A673 (cell line): ENCODE measurements at regions not wholly inside any gene's neighbourhood (a gene's known extent, or its start where the extent isn't known, plus 50 kb on each side); places are given as distances from the start of the nearest gene placed in this dataset.

Experiments used
- BruUV-seq: library from RNA; stranded (reverse); fragments of 400-500 nt; replicated peaks from 2 replicates; lab custom pipeline; 2021; lab: Mats Ljungman, UMichigan
- CTCF ChIA-PET: fragments of 300-600 bp; sonication (Branson Sonifier 250); formaldehyde crosslinking; loops from one replicate; lab custom pipeline; 2022; ENCODE audit warnings: antibody characterized with exemption; lab: Charles Lee
- POLR2A ChIA-PET: fragments of 300-600 bp; sonication (Branson Sonifier 250); formaldehyde crosslinking; loops from one replicate; lab custom pipeline; 2022; ENCODE audit warnings: antibody characterized with exemption; ENCODE audit not compliant: low non-redundant PET; lab: Charles Lee
- DNase-seq: peaks from one replicate; pipeline ENCODE4 v3.0.0-alpha.2; 2015; ENCODE audit warnings: low spot score
- H3K27ac ChIP-seq: fragments of 200-600 bp; sonication (generic); 2 replicates; pipeline ENCODE4 v1.5.1; 2016; ENCODE audit warnings: mixed run types, low read depth, mild to moderate bottlenecking, mixed read lengths, antibody characterized with exemption, low read length; ENCODE audit not compliant: poor library complexity, severe bottlenecking
- H3K27me3 ChIP-seq: fragments of 200-600 bp; sonication (generic); replicated peaks from 2 replicates; pipeline ENCODE4 v1.6.1; 2017; ENCODE audit warnings: mixed run types, low read depth, mild to moderate bottlenecking, mixed read lengths, antibody characterized with exemption, low read length; ENCODE audit not compliant: insufficient read depth, poor library complexity
- H3K36me3 ChIP-seq: fragments of 200-600 bp; sonication (generic); 2 replicates; pipeline ENCODE4 v1.6.1; 2016; ENCODE audit warnings: mixed run types, mild to moderate bottlenecking, mixed read lengths, antibody characterized with exemption, low read length; ENCODE audit not compliant: insufficient read depth, poor library complexity, severe bottlenecking
- H3K4me1 ChIP-seq: fragments of 200-600 bp; sonication (generic); 2 replicates; pipeline ENCODE4 v1.6.1; 2017; ENCODE audit warnings: mixed run types, mild to moderate bottlenecking, mixed read lengths, antibody characterized with exemption, low read length; ENCODE audit not compliant: insufficient read depth, poor library complexity, severe bottlenecking
- H3K4me3 ChIP-seq: fragments of 200-600 bp; sonication (generic); 2 replicates; pipeline ENCODE4 v1.5.1; 2016; ENCODE audit warnings: low read depth, mixed run types, mild to moderate bottlenecking, mixed read lengths, low read length; ENCODE audit not compliant: poor library complexity, severe bottlenecking
- H3K9me3 ChIP-seq: fragments of 200-600 bp; sonication (generic); 2 replicates; pipeline ENCODE4 v1.6.1; 2016; ENCODE audit warnings: mixed run types, low read depth, mild to moderate bottlenecking, mixed read lengths, antibody characterized with exemption, low read length; ENCODE audit not compliant: poor library complexity, severe bottlenecking
- CTCF ChIP-seq: fragments of 300-800, 200-600 bp; sonication (generic); conservative IDR thresholded peaks from 2 replicates; pipeline ENCODE4 v1.5.1; 2017; ENCODE audit warnings: low read depth, mild to moderate bottlenecking, antibody characterized with exemption, low read length, moderate library complexity, mixed read lengths
- EZH2 ChIP-seq: fragments of 200-600 bp; sonication (generic); IDR thresholded peaks from 2 replicates; pipeline ENCODE4 v1.6.1; 2017; ENCODE audit warnings: borderline replicate concordance, low read depth, mild to moderate bottlenecking, mixed read lengths, antibody characterized with exemption, low read length; ENCODE audit not compliant: poor library complexity, severe bottlenecking
- intact Hi-C: fragments of 100-400 bp; cut with micrococcal nuclease; formaldehyde crosslinking; loops from one replicate; pipeline ENCODE4 v1.10.0; 2022; ENCODE audit not compliant: unreplicated experiment

- Histone ChIP-seq H3K9me3 (no peaks in the 10 kb centered on the region), H3K4me3 (no peak overlapping the region), H3K36me3 (no peaks in the 10 kb centered on the region), H3K27ac (no peak overlapping the region), H3K4me1 (no peaks in the 10 kb centered on the region), H3K27me3 (no peaks in the 10 kb centered on the region)
- ChIA-PET POLR2A (interaction anchor here (0.6 kb wide), 1 partner anchor 195 kb away, joined by 15 read pairs; no protein-coding TSS in a partner anchor), CTCF (no interaction called here)
- DNase-seq = no peak
- intact Hi-C loops = no loop called here
- TF ChIP-seq EZH2 (no peak), CTCF (no peak)
- BruUV-seq = no TSS peak
These were observed 152.0 kb downstream of the KCNA5 start for GRCh38 chr12:5195691-5196090.

GRCh38 chr12:5197131-5197530, 153.5 kb downstream of the KCNA5 start:
- no peaks in the 10 kb centered on the region for H3K4me1 ChIP-seq
- ChIA-PET POLR2A (no interaction called here), CTCF (no interaction called here)
- TF ChIP-seq EZH2 (no peak), CTCF (no peak)
- no peaks in the 10 kb centered on the region for H3K9me3 ChIP-seq
- no peak overlapping the region for H3K27ac ChIP-seq
- no peaks in the 10 kb centered on the region for H3K36me3 ChIP-seq
- no peak overlapping the region for H3K4me3 ChIP-seq
- H3K27me3 ChIP-seq = no peaks in the 10 kb centered on the region
- no peak for DNase-seq
- no TSS peak for BruUV-seq
- intact Hi-C loops = no loop called here

DNA sequence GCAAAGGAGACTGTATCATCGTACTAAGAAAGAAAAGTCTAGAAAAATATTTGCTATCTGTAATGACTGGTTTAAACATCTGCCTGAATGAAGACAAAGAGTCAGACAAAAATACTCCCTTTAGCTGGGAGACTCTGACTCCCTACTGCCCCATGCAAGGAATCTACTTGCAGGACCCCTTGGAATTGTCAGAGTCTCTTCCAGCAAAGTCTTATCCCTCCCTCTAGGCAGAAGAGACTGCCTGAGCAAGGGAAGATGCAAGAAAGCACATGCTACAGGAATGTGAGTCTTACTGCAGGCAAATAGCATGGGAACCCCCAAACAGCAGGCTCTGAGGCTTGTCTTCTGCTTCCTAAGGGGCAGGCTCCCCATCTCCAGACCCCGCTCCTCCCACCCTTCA, 154.0 kb downstream of the KCNA5 start:
- POLR2A ChIA-PET = no interaction called here
- no peaks in the 10 kb centered on the region for H3K9me3 ChIP-seq
- intact Hi-C loops = no loop called here
- BruUV-seq = no TSS peak
- H3K4me1 ChIP-seq = no peaks in the 10 kb centered on the region
- no peaks in the 10 kb centered on the region for H3K27me3 ChIP-seq
- no peak overlapping the region for H3K27ac ChIP-seq
- H3K4me3 ChIP-seq = no peak overlapping the region
- no peaks in the 10 kb centered on the region for H3K36me3 ChIP-seq
- no peak for DNase-seq
- CTCF ChIA-PET = no interaction called here
- TF ChIP-seq EZH2 = no peak
- no peak for TF ChIP-seq CTCF
